HG02763 (cell line): ENCODE measurements at regions not wholly inside any gene's neighbourhood (a gene's known extent, or its start where the extent isn't known, plus 50 kb on each side); places are given as distances from the start of the nearest gene placed in this dataset.
"Not testable (repeated sequence)": the region's sequence is repeated elsewhere in the genome, so short reads cannot be mapped to it uniquely, and the experiment has no call there.

Source experiments
- ATAC-seq: cut with Tn5 transposase; IDR thresholded peaks from one replicate; pipeline ENCODE4 v1.9.1; 2021; ENCODE audit warnings: mild to moderate bottlenecking, moderate library complexity; ENCODE audit not compliant: unreplicated experiment

GRCh38 chr9:78663369-78663768 is 366.4 kb downstream of the PSAT1 start:
- no peak for ATAC-seq

- no peak for ATAC-seq
Observed at GRCh38 chr9:78664370-78664769, 367.4 kb downstream of the PSAT1 start.

GRCh38 chr9:78666818-78667414 is 370.0 kb downstream of the PSAT1 start:
- ATAC-seq, result no peak

GRCh38 chr9:78668148-78668832 is 371.4 kb downstream of the PSAT1 start:
- no peak for ATAC-seq

GRCh38 chr9:78669591-78669990 is 372.7 kb downstream of the PSAT1 start:
- no peak for ATAC-seq

GRCh38 chr9:78671785-78672184 is 374.9 kb downstream of the PSAT1 start:
- ATAC-seq, result no peak

GRCh38 chr9:78674874-78675273 is 377.9 kb downstream of the PSAT1 start:
- ATAC-seq, result no peak

GRCh38 chr9:78676009-78676408 is 379.1 kb downstream of the PSAT1 start:
- ATAC-seq, result no peak

- ATAC-seq, result no peak
Observed at GRCh38 chr9:78676623-78677022, 379.7 kb downstream of the PSAT1 start.

- no peak for ATAC-seq
Observed at GRCh38 chr9:78677326-78677725, 380.4 kb downstream of the PSAT1 start.

- no peak for ATAC-seq
Observed at GRCh38 chr9:78678877-78679276, 382.0 kb downstream of the PSAT1 start.

GRCh38 chr9:78680196-78680595 is 383.3 kb downstream of the PSAT1 start:
- ATAC-seq, result no peak

GRCh38 chr9:78682216-78682615 is 385.3 kb downstream of the PSAT1 start:
- no peak for ATAC-seq

GRCh38 chr9:78685471-78685870 is 388.5 kb downstream of the PSAT1 start:
- no peak for ATAC-seq

GRCh38 chr9:78688796-78689195 is 391.9 kb downstream of the PSAT1 start:
- ATAC-seq, result no peak

GRCh38 chr9:78691542-78691941 is 394.6 kb downstream of the PSAT1 start:
- ATAC-seq, result no peak

- ATAC-seq, result no peak
Observed at GRCh38 chr9:78692871-78693270, 395.9 kb downstream of the PSAT1 start.

- no peak for ATAC-seq
Observed at GRCh38 chr9:78694974-78695373, 398.0 kb downstream of the PSAT1 start.

GRCh38 chr9:78695519-78695918 is 398.6 kb downstream of the PSAT1 start:
- no peak for ATAC-seq

GRCh38 chr9:78697618-78698017 is 400.7 kb downstream of the PSAT1 start:
- ATAC-seq, result no peak

GRCh38 chr9:78698371-78698770 is 401.4 kb downstream of the PSAT1 start:
- ATAC-seq, result no peak

GRCh38 chr9:78699217-78699616 is 402.3 kb downstream of the PSAT1 start:
- ATAC-seq, result not testable (repeated sequence)

- not testable (repeated sequence) for ATAC-seq
Observed at GRCh38 chr9:78704153-78704552, 407.2 kb downstream of the PSAT1 start.
